ENCODE measurements at regions not wholly inside any gene's neighbourhood (a gene's known extent, or its start where the extent isn't known, plus 50 kb on each side); places are given as distances from the start of the nearest gene placed in this dataset.

- TF ChIP-seq, protein P1, sequence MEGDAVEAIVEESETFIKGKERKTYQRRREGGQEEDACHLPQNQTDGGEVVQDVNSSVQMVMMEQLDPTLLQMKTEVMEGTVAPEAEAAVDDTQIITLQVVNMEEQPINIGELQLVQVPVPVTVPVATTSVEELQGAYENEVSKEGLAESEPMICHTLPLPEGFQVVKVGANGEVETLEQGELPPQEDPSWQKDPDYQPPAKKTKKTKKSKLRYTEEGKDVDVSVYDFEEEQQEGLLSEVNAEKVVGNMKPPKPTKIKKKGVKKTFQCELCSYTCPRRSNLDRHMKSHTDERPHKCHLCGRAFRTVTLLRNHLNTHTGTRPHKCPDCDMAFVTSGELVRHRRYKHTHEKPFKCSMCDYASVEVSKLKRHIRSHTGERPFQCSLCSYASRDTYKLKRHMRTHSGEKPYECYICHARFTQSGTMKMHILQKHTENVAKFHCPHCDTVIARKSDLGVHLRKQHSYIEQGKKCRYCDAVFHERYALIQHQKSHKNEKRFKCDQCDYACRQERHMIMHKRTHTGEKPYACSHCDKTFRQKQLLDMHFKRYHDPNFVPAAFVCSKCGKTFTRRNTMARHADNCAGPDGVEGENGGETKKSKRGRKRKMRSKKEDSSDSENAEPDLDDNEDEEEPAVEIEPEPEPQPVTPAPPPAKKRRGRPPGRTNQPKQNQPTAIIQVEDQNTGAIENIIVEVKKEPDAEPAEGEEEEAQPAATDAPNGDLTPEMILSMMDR (IDR thresholded peaks at IDR 0.05; ENCODE audit: low read length), result no peak
- TF ChIP-seq EZH2 (IDR thresholded peaks at IDR 0.05; ENCODE audit: borderline replicate concordance, low read length), result no peak
Measured at GRCh38 chr4:34516524-34516923, 1727.8 kb downstream of the ARAP2 start.

Measured in OCI-LY1 (cell line).